A673 (cell line): ENCODE measurements at regions not wholly inside any gene's neighbourhood (a gene's known extent, or its start where the extent isn't known, plus 50 kb on each side); places are given as distances from the start of the nearest gene placed in this dataset.

ENCODE experiments used
- BruUV-seq: library from RNA; stranded (reverse); fragments of 400-500 nt; replicated peaks from 2 replicates; lab custom pipeline; 2021; lab: Mats Ljungman, UMichigan
- CTCF ChIA-PET: fragments of 300-600 bp; sonication (Branson Sonifier 250); formaldehyde crosslinking; loops from one replicate; lab custom pipeline; 2022; ENCODE audit warnings: antibody characterized with exemption; lab: Charles Lee
- POLR2A ChIA-PET: fragments of 300-600 bp; sonication (Branson Sonifier 250); formaldehyde crosslinking; loops from one replicate; lab custom pipeline; 2022; ENCODE audit warnings: antibody characterized with exemption; ENCODE audit not compliant: low non-redundant PET; lab: Charles Lee
- DNase-seq: peaks from one replicate; pipeline ENCODE4 v3.0.0-alpha.2; 2015; ENCODE audit warnings: low spot score
- H3K27ac ChIP-seq: fragments of 200-600 bp; sonication (generic); 2 replicates; pipeline ENCODE4 v1.5.1; 2016; ENCODE audit warnings: mixed run types, low read depth, mild to moderate bottlenecking, mixed read lengths, antibody characterized with exemption, low read length; ENCODE audit not compliant: poor library complexity, severe bottlenecking
- H3K27me3 ChIP-seq: fragments of 200-600 bp; sonication (generic); replicated peaks from 2 replicates; pipeline ENCODE4 v1.6.1; 2017; ENCODE audit warnings: mixed run types, low read depth, mild to moderate bottlenecking, mixed read lengths, antibody characterized with exemption, low read length; ENCODE audit not compliant: insufficient read depth, poor library complexity
- H3K36me3 ChIP-seq: fragments of 200-600 bp; sonication (generic); 2 replicates; pipeline ENCODE4 v1.6.1; 2016; ENCODE audit warnings: mixed run types, mild to moderate bottlenecking, mixed read lengths, antibody characterized with exemption, low read length; ENCODE audit not compliant: insufficient read depth, poor library complexity, severe bottlenecking
- H3K4me1 ChIP-seq: fragments of 200-600 bp; sonication (generic); 2 replicates; pipeline ENCODE4 v1.6.1; 2017; ENCODE audit warnings: mixed run types, mild to moderate bottlenecking, mixed read lengths, antibody characterized with exemption, low read length; ENCODE audit not compliant: insufficient read depth, poor library complexity, severe bottlenecking
- H3K4me3 ChIP-seq: fragments of 200-600 bp; sonication (generic); 2 replicates; pipeline ENCODE4 v1.5.1; 2016; ENCODE audit warnings: low read depth, mixed run types, mild to moderate bottlenecking, mixed read lengths, low read length; ENCODE audit not compliant: poor library complexity, severe bottlenecking
- H3K9me3 ChIP-seq: fragments of 200-600 bp; sonication (generic); 2 replicates; pipeline ENCODE4 v1.6.1; 2016; ENCODE audit warnings: mixed run types, low read depth, mild to moderate bottlenecking, mixed read lengths, antibody characterized with exemption, low read length; ENCODE audit not compliant: poor library complexity, severe bottlenecking
- CTCF ChIP-seq: fragments of 300-800, 200-600 bp; sonication (generic); conservative IDR thresholded peaks from 2 replicates; pipeline ENCODE4 v1.5.1; 2017; ENCODE audit warnings: low read depth, mild to moderate bottlenecking, antibody characterized with exemption, low read length, moderate library complexity, mixed read lengths
- EZH2 ChIP-seq: fragments of 200-600 bp; sonication (generic); IDR thresholded peaks from 2 replicates; pipeline ENCODE4 v1.6.1; 2017; ENCODE audit warnings: borderline replicate concordance, low read depth, mild to moderate bottlenecking, mixed read lengths, antibody characterized with exemption, low read length; ENCODE audit not compliant: poor library complexity, severe bottlenecking
- intact Hi-C: fragments of 100-400 bp; cut with micrococcal nuclease; formaldehyde crosslinking; loops from one replicate; pipeline ENCODE4 v1.10.0; 2022; ENCODE audit not compliant: unreplicated experiment

GRCh38 chr5:125196481-125197111 lies 450.2 kb upstream of the ZNF608 start:
- ChIA-PET CTCF (no interaction called here), POLR2A (no interaction called here)
- Histone ChIP-seq H3K4me1 (peaks cover 11% of the 10 kb centered on the region), H3K9me3 (no peaks in the 10 kb centered on the region), H3K27ac (no peak overlapping the region), H3K4me3 (no peak overlapping the region), H3K36me3 (no peaks in the 10 kb centered on the region), H3K27me3 (no peaks in the 10 kb centered on the region)
- BruUV-seq, result no TSS peak
- no peak for DNase-seq
- intact Hi-C loops, result no loop called here
- TF ChIP-seq EZH2 (no peak), CTCF (no peak)

- H3K27me3 ChIP-seq, result no peaks in the 10 kb centered on the region
- POLR2A ChIA-PET, result no interaction called here
- no peak for TF ChIP-seq CTCF
- TF ChIP-seq EZH2, result no peak
- no peak overlapping the region for H3K4me3 ChIP-seq
- CTCF ChIA-PET, result no interaction called here
- peaks cover 11% of the 10 kb centered on the region for H3K4me1 ChIP-seq
- no TSS peak for BruUV-seq
- H3K36me3 ChIP-seq, result no peaks in the 10 kb centered on the region
- intact Hi-C loops, result no loop called here
- H3K9me3 ChIP-seq, result no peaks in the 10 kb centered on the region
- DNase-seq, result no peak
- no peak overlapping the region for H3K27ac ChIP-seq
Measured at GRCh38 chr5:125197321-125197720, 450.9 kb upstream of the ZNF608 start.

GRCh38 chr5:125198270-125198974 lies 452.0 kb upstream of the ZNF608 start:
- peak; percentile 78 for DNase-seq
- Histone ChIP-seq H3K36me3 (no peaks in the 10 kb centered on the region), H3K4me1 (peaks cover 11% of the 10 kb centered on the region), H3K9me3 (no peaks in the 10 kb centered on the region), H3K4me3 (no peak overlapping the region), H3K27ac (no peak overlapping the region), H3K27me3 (no peaks in the 10 kb centered on the region)
- CTCF ChIA-PET, result no interaction called here
- no peak for TF ChIP-seq EZH2
- TF ChIP-seq CTCF, result no peak
- POLR2A ChIA-PET, result no interaction called here
- intact Hi-C loops, result no loop called here
- no TSS peak for BruUV-seq
